ENCODE measurements at regions not wholly inside any gene's neighbourhood (a gene's known extent, or its start where the extent isn't known, plus 50 kb on each side); places are given as distances from the start of the nearest gene placed in this dataset.
"Not testable (repeated sequence)": the region's sequence is repeated elsewhere in the genome, so short reads cannot be mapped to it uniquely, and the experiment has no call there.

GRCh38 chr7:54439391-54439790, 102.8 kb upstream of the VSTM2A start:
- H3K4me3 ChIP-seq (ENCODE audit: low read length), result no peak overlapping the region
- no peak overlapping the region for H3K4me2 ChIP-seq (ENCODE audit: low read length)
- no peaks in the 10 kb centered on the region for H3K4me1 ChIP-seq (ENCODE audit: low read length)
- no peaks in the 10 kb centered on the region for H3K27me3 ChIP-seq (ENCODE audit: low read depth, low read length)
- H4K20me1 ChIP-seq (ENCODE audit: insufficient read depth, low read length), result no peaks in the 10 kb centered on the region
- H3K27ac ChIP-seq (ENCODE audit: low read length), result no peak overlapping the region
- no peaks in the 10 kb centered on the region for H3K79me2 ChIP-seq (ENCODE audit: low read length)
- no peak for TF ChIP-seq EZH2phosphoT487 (IDR thresholded peaks at IDR 0.05; ENCODE audit: low read depth)
- no peak for TF ChIP-seq CTCF (IDR thresholded peaks at IDR 0.05; ENCODE audit: low read depth, low read length)
- H3K9ac ChIP-seq (ENCODE audit: low read length), result no peak overlapping the region
- H3K9me3 ChIP-seq (ENCODE audit: insufficient read depth, low read length), result no peaks in the 10 kb centered on the region
- H2AFZ ChIP-seq (ENCODE audit: low read depth, low read length), result no peak overlapping the region
- no peaks in the 10 kb centered on the region for H3K36me3 ChIP-seq (replicated peaks; ENCODE audit: low read depth, low read length)

GRCh38 chr7:54444046-54444686, 98.0 kb upstream of the VSTM2A start:
- H3K4me3 ChIP-seq (ENCODE audit: low read length); H2AFZ ChIP-seq (ENCODE audit: low read depth, low read length); H3K36me3 ChIP-seq (replicated peaks; ENCODE audit: low read depth, low read length); H3K27ac ChIP-seq (ENCODE audit: low read length); H3K9ac ChIP-seq (ENCODE audit: low read length); H3K27me3 ChIP-seq (ENCODE audit: low read depth, low read length); H3K4me1 ChIP-seq (ENCODE audit: low read length); H3K9me3 ChIP-seq (ENCODE audit: insufficient read depth, low read length); H3K4me2 ChIP-seq (ENCODE audit: low read length); H3K79me2 ChIP-seq (ENCODE audit: low read length); H4K20me1 ChIP-seq (ENCODE audit: insufficient read depth, low read length): not testable (repeated sequence)

- H3K4me2 ChIP-seq (ENCODE audit: low read length); H3K9ac ChIP-seq (ENCODE audit: low read length); H3K27ac ChIP-seq (ENCODE audit: low read length); H3K27me3 ChIP-seq (ENCODE audit: low read depth, low read length); H3K9me3 ChIP-seq (ENCODE audit: insufficient read depth, low read length); H3K79me2 ChIP-seq (ENCODE audit: low read length); H2AFZ ChIP-seq (ENCODE audit: low read depth, low read length); H4K20me1 ChIP-seq (ENCODE audit: insufficient read depth, low read length); H3K36me3 ChIP-seq (replicated peaks; ENCODE audit: low read depth, low read length); H3K4me1 ChIP-seq (ENCODE audit: low read length); H3K4me3 ChIP-seq (ENCODE audit: low read length): not testable (repeated sequence)
Measured at GRCh38 chr7:54453168-54453567, 89.0 kb upstream of the VSTM2A start.

- H3K4me1 ChIP-seq (ENCODE audit: low read length); H3K27ac ChIP-seq (ENCODE audit: low read length); H3K36me3 ChIP-seq (replicated peaks; ENCODE audit: low read depth, low read length); H3K9me3 ChIP-seq (ENCODE audit: insufficient read depth, low read length); H3K27me3 ChIP-seq (ENCODE audit: low read depth, low read length); H4K20me1 ChIP-seq (ENCODE audit: insufficient read depth, low read length); H2AFZ ChIP-seq (ENCODE audit: low read depth, low read length); H3K4me2 ChIP-seq (ENCODE audit: low read length); H3K4me3 ChIP-seq (ENCODE audit: low read length); H3K79me2 ChIP-seq (ENCODE audit: low read length); H3K9ac ChIP-seq (ENCODE audit: low read length): not testable (repeated sequence)
Measured at GRCh38 chr7:54454700-54455099, 87.5 kb upstream of the VSTM2A start.

- TF ChIP-seq EZH2phosphoT487 (IDR thresholded peaks at IDR 0.05; ENCODE audit: low read depth), result no peak
- TF ChIP-seq CTCF (IDR thresholded peaks at IDR 0.05; ENCODE audit: low read depth, low read length), result no peak
- Histone ChIP-seq H3K4me3 (ENCODE audit: low read length) (no peak overlapping the region), H3K27ac (ENCODE audit: low read length) (no peak overlapping the region), H3K4me1 (ENCODE audit: low read length) (no peaks in the 10 kb centered on the region), H3K27me3 (ENCODE audit: low read depth, low read length) (no peaks in the 10 kb centered on the region), H3K9ac (ENCODE audit: low read length) (no peak overlapping the region), H2AFZ (ENCODE audit: low read depth, low read length) (no peak overlapping the region), H3K4me2 (ENCODE audit: low read length) (no peak overlapping the region), H4K20me1 (ENCODE audit: insufficient read depth, low read length) (no peaks in the 10 kb centered on the region), H3K79me2 (ENCODE audit: low read length) (no peaks in the 10 kb centered on the region), H3K36me3 (replicated peaks; ENCODE audit: low read depth, low read length) (no peaks in the 10 kb centered on the region), H3K9me3 (ENCODE audit: insufficient read depth, low read length) (no peaks in the 10 kb centered on the region)
Measured at GRCh38 chr7:54465095-54465494, 77.1 kb upstream of the VSTM2A start.

All from OCI-LY3 (cell line).